Gastroesophageal sphincter (tissue), 3 donors: ENCODE measurements at regions not wholly inside any gene's neighbourhood (a gene's known extent, or its start where the extent isn't known, plus 50 kb on each side); places are given as distances from the start of the nearest gene placed in this dataset.

ENCODE experiments used
- CTCF ChIP-seq, 4 experiments: fragments of 200-600 bp in 2 of 4; fragments of 450-650 bp in 2 of 4; sonication (generic) in 1 of 4; IDR thresholded peaks; one replicate each; pipeline ENCODE4 v1.5.1; 2017 to 2019; ENCODE audit warnings: antibody characterized with exemption in 4 of 4, mild to moderate bottlenecking in 2 of 4, moderate library complexity in 2 of 4
- EP300 ChIP-seq: sonication (generic); formaldehyde crosslinking; IDR thresholded peaks from one replicate; pipeline ENCODE4 v1.6.1; 2017; ENCODE audit warnings: antibody characterized with exemption, mild to moderate bottlenecking
- POLR2AphosphoS5 ChIP-seq: sonication (generic); formaldehyde crosslinking; IDR thresholded peaks from one replicate; pipeline ENCODE4 v1.6.1; 2017; ENCODE audit warnings: antibody characterized with exemption

DNA sequence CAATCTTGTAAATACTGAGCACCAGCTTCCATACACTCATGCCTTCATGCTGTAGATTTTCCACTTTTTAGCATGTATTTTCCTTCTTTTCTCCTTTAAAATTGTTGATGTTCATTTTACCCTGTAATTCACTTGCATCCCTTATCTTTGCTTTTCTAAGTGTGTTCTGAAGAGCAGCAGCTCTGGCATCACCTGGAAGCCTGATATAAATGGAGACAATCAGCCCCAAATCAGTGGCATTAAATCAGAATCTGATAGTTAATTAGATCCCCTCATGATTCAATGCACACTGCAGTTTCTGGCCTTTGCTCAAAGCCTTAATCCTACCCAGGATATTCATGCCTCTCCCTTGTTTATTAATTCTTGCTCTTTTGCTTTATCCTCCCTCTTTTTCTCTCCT is 942.4 kb downstream of the XPNPEP1 start:
- no peak for TF ChIP-seq CTCF (IDR thresholded peaks at IDR 0.05)
- TF ChIP-seq EP300: no peak
- no peak for TF ChIP-seq POLR2AphosphoS5
